ENCODE measurements at regions not wholly inside any gene's neighbourhood (a gene's known extent, or its start where the extent isn't known, plus 50 kb on each side); places are given as distances from the start of the nearest gene placed in this dataset.

DNA sequence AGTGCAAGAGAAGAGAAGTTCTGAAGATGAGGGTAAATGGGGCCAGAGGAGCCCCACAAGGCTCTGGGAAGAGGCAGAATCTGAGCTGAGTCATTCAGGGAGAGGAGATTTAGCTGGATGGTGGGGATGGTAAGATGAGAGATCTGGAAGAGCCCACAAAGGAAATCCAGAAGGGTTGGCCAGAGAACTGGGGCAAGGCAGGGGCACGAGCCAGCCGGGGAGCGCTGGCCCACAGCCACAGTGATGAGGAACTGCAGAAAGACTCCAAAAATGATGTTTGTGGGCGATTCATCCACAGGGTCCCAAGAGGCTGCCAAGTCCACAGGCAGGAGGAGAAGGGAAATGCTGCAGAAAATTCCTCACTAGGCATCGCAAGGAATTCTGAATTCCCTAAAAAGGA lies 75.9 kb upstream of the ATP2B2 start:
- TF ChIP-seq POLR2AphosphoS5 (IDR thresholded peaks at IDR 0.05; ENCODE audit: borderline replicate concordance, low read depth, low read length): no peak
- TF ChIP-seq EZH2 (IDR thresholded peaks at IDR 0.05): no peak
